OCI-LY1 (cell line): ENCODE measurements at regions not wholly inside any gene's neighbourhood (a gene's known extent, or its start where the extent isn't known, plus 50 kb on each side); places are given as distances from the start of the nearest gene placed in this dataset.
"Not testable (repeated sequence)": the region's sequence is repeated elsewhere in the genome, so short reads cannot be mapped to it uniquely, and the experiment has no call there.

Experiments used
- EZH2 ChIP-seq: fragments of 200-600 bp; sonication (generic), shearing (Covaris generic); IDR thresholded peaks from 2 replicates; pipeline ENCODE4 v1.8.0; 2017; ENCODE audit warnings: borderline replicate concordance, mixed run types, mild to moderate bottlenecking, antibody characterized with exemption, low read length, moderate library complexity, mixed read lengths
- TF ChIP-seq, protein P1 (sequence below): fragments of 200-600 bp; sonication (generic), shearing (Covaris generic); IDR thresholded peaks from 2 replicates; pipeline ENCODE4 v1.5.1; 2017; ENCODE audit warnings: mild to moderate bottlenecking, antibody characterized with exemption, low read length, moderate library complexity, mixed read lengths

DNA sequence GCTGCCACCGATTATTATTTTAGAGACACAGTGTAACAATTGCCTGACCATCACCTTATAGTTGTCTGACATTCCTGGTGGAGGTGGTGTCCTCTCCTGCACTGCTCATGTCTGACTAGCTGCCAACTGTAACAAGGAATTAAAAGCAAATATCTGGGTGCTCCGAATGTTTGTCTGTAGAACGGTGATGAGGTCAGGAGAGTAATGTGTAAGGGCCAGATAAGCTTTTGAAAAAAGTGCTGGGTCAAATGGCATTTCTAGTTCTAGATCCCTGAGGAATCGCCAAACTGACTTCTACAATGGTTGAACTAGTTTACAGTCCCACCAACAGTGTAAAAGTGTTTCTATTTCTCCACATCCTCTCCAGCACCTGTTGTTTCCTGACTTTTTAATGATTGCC, 164.3 kb downstream of the VSIG4 start:
- TF ChIP-seq, protein P1, sequence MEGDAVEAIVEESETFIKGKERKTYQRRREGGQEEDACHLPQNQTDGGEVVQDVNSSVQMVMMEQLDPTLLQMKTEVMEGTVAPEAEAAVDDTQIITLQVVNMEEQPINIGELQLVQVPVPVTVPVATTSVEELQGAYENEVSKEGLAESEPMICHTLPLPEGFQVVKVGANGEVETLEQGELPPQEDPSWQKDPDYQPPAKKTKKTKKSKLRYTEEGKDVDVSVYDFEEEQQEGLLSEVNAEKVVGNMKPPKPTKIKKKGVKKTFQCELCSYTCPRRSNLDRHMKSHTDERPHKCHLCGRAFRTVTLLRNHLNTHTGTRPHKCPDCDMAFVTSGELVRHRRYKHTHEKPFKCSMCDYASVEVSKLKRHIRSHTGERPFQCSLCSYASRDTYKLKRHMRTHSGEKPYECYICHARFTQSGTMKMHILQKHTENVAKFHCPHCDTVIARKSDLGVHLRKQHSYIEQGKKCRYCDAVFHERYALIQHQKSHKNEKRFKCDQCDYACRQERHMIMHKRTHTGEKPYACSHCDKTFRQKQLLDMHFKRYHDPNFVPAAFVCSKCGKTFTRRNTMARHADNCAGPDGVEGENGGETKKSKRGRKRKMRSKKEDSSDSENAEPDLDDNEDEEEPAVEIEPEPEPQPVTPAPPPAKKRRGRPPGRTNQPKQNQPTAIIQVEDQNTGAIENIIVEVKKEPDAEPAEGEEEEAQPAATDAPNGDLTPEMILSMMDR: not testable (repeated sequence)
- not testable (repeated sequence) for TF ChIP-seq EZH2
